IMR-90 (cell line): ENCODE measurements at regions not wholly inside any gene's neighbourhood (a gene's known extent, or its start where the extent isn't known, plus 50 kb on each side); places are given as distances from the start of the nearest gene placed in this dataset.

ENCODE experiments used
- BHLHE40 ChIP-seq: fragments of 150-350 bp; IDR thresholded peaks from 2 replicates; pipeline ENCODE4 v1.6.1; 2016; ENCODE audit warnings: mild to moderate bottlenecking, low read depth, low read length
- CEBPB ChIP-seq: IDR thresholded peaks from 2 replicates; pipeline ENCODE4 v1.6.1; 2012; ENCODE audit warnings: low read depth, low read length, improper control_type of control experiment
- CHD1 ChIP-seq: IDR thresholded peaks from 2 replicates; pipeline ENCODE4 v1.6.1; 2012; ENCODE audit warnings: low read depth, low read length, improper control_type of control experiment
- MAFK ChIP-seq: IDR thresholded peaks from 2 replicates; pipeline ENCODE4 v1.6.1; 2012; ENCODE audit warnings: low read depth, low read length, improper control_type of control experiment
- MAZ ChIP-seq: IDR thresholded peaks from 2 replicates; pipeline ENCODE4 v1.6.1; 2012; ENCODE audit warnings: low read depth, mild to moderate bottlenecking, low read length, improper control_type of control experiment, moderate library complexity, borderline replicate concordance
- MXI1 ChIP-seq: IDR thresholded peaks from 2 replicates; pipeline ENCODE4 v1.6.1; 2012; ENCODE audit warnings: low read depth, mild to moderate bottlenecking, low read length, moderate library complexity, borderline replicate concordance
- NFE2L2 ChIP-seq: fragments of 150-350 bp; IDR thresholded peaks from 2 replicates; pipeline ENCODE4 v1.6.1; 2016; ENCODE audit warnings: low read depth, mild to moderate bottlenecking, low read length
- POLR2A ChIP-seq: IDR thresholded peaks from 2 replicates; pipeline ENCODE4 v1.6.1; 2012; ENCODE audit warnings: mild to moderate bottlenecking, low read depth, low read length
- RAD21 ChIP-seq: IDR thresholded peaks from 2 replicates; pipeline ENCODE4 v1.6.1; 2012; ENCODE audit warnings: low read length, improper control_type of control experiment
- RFX5 ChIP-seq: IDR thresholded peaks from 2 replicates; pipeline ENCODE4 v1.8.0; 2012; ENCODE audit warnings: low read depth, mild to moderate bottlenecking, low read length, moderate library complexity
- SMC3 ChIP-seq: fragments of 150-350 bp; IDR thresholded peaks from 2 replicates; pipeline ENCODE4 v1.6.1; 2016; ENCODE audit warnings: low read depth, mild to moderate bottlenecking, antibody characterized with exemption, low read length, moderate library complexity
- TF ChIP-seq, protein P1 (sequence below): conservative IDR thresholded peaks from 2 replicates; pipeline ENCODE4 v1.5.1; 2012; ENCODE audit warnings: mild to moderate bottlenecking, low read depth, low read length, improper control_type of control experiment
- TF ChIP-seq, protein P2 (sequence below): fragments of 150-350 bp; IDR thresholded peaks from 2 replicates; pipeline ENCODE4 v1.6.1; 2017; ENCODE audit warnings: mild to moderate bottlenecking, antibody characterized with exemption, low read length, low read depth

- TF ChIP-seq, protein P1, sequence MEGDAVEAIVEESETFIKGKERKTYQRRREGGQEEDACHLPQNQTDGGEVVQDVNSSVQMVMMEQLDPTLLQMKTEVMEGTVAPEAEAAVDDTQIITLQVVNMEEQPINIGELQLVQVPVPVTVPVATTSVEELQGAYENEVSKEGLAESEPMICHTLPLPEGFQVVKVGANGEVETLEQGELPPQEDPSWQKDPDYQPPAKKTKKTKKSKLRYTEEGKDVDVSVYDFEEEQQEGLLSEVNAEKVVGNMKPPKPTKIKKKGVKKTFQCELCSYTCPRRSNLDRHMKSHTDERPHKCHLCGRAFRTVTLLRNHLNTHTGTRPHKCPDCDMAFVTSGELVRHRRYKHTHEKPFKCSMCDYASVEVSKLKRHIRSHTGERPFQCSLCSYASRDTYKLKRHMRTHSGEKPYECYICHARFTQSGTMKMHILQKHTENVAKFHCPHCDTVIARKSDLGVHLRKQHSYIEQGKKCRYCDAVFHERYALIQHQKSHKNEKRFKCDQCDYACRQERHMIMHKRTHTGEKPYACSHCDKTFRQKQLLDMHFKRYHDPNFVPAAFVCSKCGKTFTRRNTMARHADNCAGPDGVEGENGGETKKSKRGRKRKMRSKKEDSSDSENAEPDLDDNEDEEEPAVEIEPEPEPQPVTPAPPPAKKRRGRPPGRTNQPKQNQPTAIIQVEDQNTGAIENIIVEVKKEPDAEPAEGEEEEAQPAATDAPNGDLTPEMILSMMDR, result no peak
- TF ChIP-seq POLR2A, result no peak
- TF ChIP-seq SMC3, result no peak
- TF ChIP-seq, protein P2, sequence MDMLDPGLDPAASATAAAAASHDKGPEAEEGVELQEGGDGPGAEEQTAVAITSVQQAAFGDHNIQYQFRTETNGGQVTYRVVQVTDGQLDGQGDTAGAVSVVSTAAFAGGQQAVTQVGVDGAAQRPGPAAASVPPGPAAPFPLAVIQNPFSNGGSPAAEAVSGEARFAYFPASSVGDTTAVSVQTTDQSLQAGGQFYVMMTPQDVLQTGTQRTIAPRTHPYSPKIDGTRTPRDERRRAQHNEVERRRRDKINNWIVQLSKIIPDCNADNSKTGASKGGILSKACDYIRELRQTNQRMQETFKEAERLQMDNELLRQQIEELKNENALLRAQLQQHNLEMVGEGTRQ, result no peak
- TF ChIP-seq MXI1, result no peak
- no peak for TF ChIP-seq RFX5
- TF ChIP-seq CEBPB, result no peak
- peak; percentile 56 for TF ChIP-seq NFE2L2
- TF ChIP-seq MAZ, result no peak
- TF ChIP-seq BHLHE40, result no peak
- no peak for TF ChIP-seq RAD21
- TF ChIP-seq MAFK, result no peak
- no peak for TF ChIP-seq CHD1
Observed at GRCh38 chrX:128807367-128807766, 715.9 kb downstream of the SMARCA1 start.
